Vagina (tissue), 2 donors: ENCODE measurements at regions not wholly inside any gene's neighbourhood (a gene's known extent, or its start where the extent isn't known, plus 50 kb on each side); places are given as distances from the start of the nearest gene placed in this dataset.

Experiments used
- DNase-seq, 2 donors: peaks; one replicate each; pipeline ENCODE4 v3.0.0-alpha.2; 2017; ENCODE audit errors: extremely low spot score in 2 of 2
- H3K27ac ChIP-seq: fragments of 200-600 bp; sonication (generic); one replicate; pipeline ENCODE4 v1.5.1; 2019
- H3K27me3 ChIP-seq: fragments of 200-600 bp; sonication (generic); one replicate; pipeline ENCODE4 v1.5.1; 2019
- H3K36me3 ChIP-seq, 2 donors: fragments of 200-600 bp; sonication (generic); one replicate each; pipeline ENCODE4 v1.5.1; 2017 to 2019
- H3K4me1 ChIP-seq: fragments of 200-600 bp; sonication (generic); one replicate; pipeline ENCODE4 v1.5.1; 2019
- H3K4me3 ChIP-seq, 2 donors: fragments of 200-600 bp; sonication (generic); 1 replicate in 1 of 2; 2 replicates in 1 of 2; pipeline ENCODE4 v1.5.1; 2016 to 2019
- H3K9me3 ChIP-seq: fragments of 200-600 bp; sonication (generic); one replicate; pipeline ENCODE4 v1.5.1; 2019
- CTCF ChIP-seq, 3 experiments: fragments of 450-650 bp in 2 of 3; fragments of 200-600 bp in 1 of 3; sonication (generic) in 1 of 3; IDR thresholded peaks; one replicate each; pipeline ENCODE4 v1.5.1; 2017 to 2019; ENCODE audit warnings: antibody characterized with exemption in 3 of 3, mild to moderate bottlenecking in 2 of 3, moderate library complexity in 2 of 3
- POLR2A ChIP-seq, 2 donors: fragments of 450-650 bp; IDR thresholded peaks; one replicate each; pipeline ENCODE4 v1.6.1; 2017; ENCODE audit warnings: antibody characterized with exemption in 2 of 2, mild to moderate bottlenecking in 2 of 2, moderate library complexity in 2 of 2
- POLR2AphosphoS5 ChIP-seq, 2 donors: sonication (generic); formaldehyde crosslinking; IDR thresholded peaks; one replicate each; pipeline ENCODE4 v1.9.0; 2017; ENCODE audit warnings: antibody characterized with exemption in 2 of 2, mild to moderate bottlenecking in 2 of 2, low read depth in 1 of 2; ENCODE audit not compliant: insufficient read depth in 1 of 2
- intact Hi-C: fragments of 100-400 bp; cut with DNase I; formaldehyde crosslinking; loops from one replicate; pipeline ENCODE4 v1.15.1; 2023

- intact Hi-C loops = no loop called here
- TF ChIP-seq CTCF (IDR thresholded peaks at IDR 0.05) (no peak), POLR2A (IDR thresholded peaks at IDR 0.05) (no peak), POLR2AphosphoS5 (IDR thresholded peaks at IDR 0.05; ENCODE audit: insufficient read depth in 1 of 2, low read depth in 1 of 2) (no peak)
These were observed 174.3 kb downstream of the C1D start for GRCh38 chr2:67888351-67889005.

GRCh38 chr2:67889056-67889455 lies 173.7 kb downstream of the C1D start:
- TF ChIP-seq POLR2A (IDR thresholded peaks at IDR 0.05) (no peak), POLR2AphosphoS5 (IDR thresholded peaks at IDR 0.05; ENCODE audit: insufficient read depth in 1 of 2, low read depth in 1 of 2) (no peak), CTCF (IDR thresholded peaks at IDR 0.05) (no peak)
- intact Hi-C loops = no loop called here
- no peak for DNase-seq

More at GRCh38 chr2:67888351-67889005, 174.3 kb downstream of the C1D start:
- no peaks in the 10 kb centered on the region for H3K36me3 ChIP-seq
- no peak for DNase-seq
- no peak overlapping the region for H3K4me3 ChIP-seq
- no peaks in the 10 kb centered on the region for H3K9me3 ChIP-seq
- no peak overlapping the region for H3K27ac ChIP-seq
- H3K4me1 ChIP-seq = no peaks in the 10 kb centered on the region
- H3K27me3 ChIP-seq = no peaks in the 10 kb centered on the region

GRCh38 chr2:67891642-67892041 lies 171.2 kb downstream of the C1D start:
- Histone ChIP-seq H3K27me3 (no peaks in the 10 kb centered on the region), H3K4me3 (no peak overlapping the region), H3K9me3 (no peaks in the 10 kb centered on the region), H3K36me3 (no peaks in the 10 kb centered on the region), H3K27ac (no peak overlapping the region), H3K4me1 (no peaks in the 10 kb centered on the region)
- no peak for DNase-seq
- intact Hi-C loops = no loop called here
- TF ChIP-seq POLR2AphosphoS5 (IDR thresholded peaks at IDR 0.05; ENCODE audit: insufficient read depth in 1 of 2, low read depth in 1 of 2) (no peak), CTCF (IDR thresholded peaks at IDR 0.05) (no peak), POLR2A (IDR thresholded peaks at IDR 0.05) (no peak)

More at GRCh38 chr2:67889056-67889455, 173.7 kb downstream of the C1D start:
- Histone ChIP-seq H3K9me3 (no peaks in the 10 kb centered on the region), H3K27ac (no peak overlapping the region), H3K27me3 (no peaks in the 10 kb centered on the region), H3K4me1 (no peaks in the 10 kb centered on the region), H3K4me3 (no peak overlapping the region), H3K36me3 (no peaks in the 10 kb centered on the region)

GRCh38 chr2:67892339-67892846 lies 170.4 kb downstream of the C1D start:
- H3K4me3 ChIP-seq = no peak overlapping the region
- intact Hi-C loops = no loop called here
- H3K27ac ChIP-seq = peak overlapping the region; percentile 48
- TF ChIP-seq POLR2AphosphoS5 (IDR thresholded peaks at IDR 0.05; ENCODE audit: insufficient read depth in 1 of 2, low read depth in 1 of 2) = no peak
- TF ChIP-seq POLR2A (IDR thresholded peaks at IDR 0.05) = no peak
- no peak for TF ChIP-seq CTCF (IDR thresholded peaks at IDR 0.05)
- H3K4me1 ChIP-seq = no peaks in the 10 kb centered on the region
- no peaks in the 10 kb centered on the region for H3K36me3 ChIP-seq
- no peak for DNase-seq
- no peaks in the 10 kb centered on the region for H3K9me3 ChIP-seq
- H3K27me3 ChIP-seq = no peaks in the 10 kb centered on the region

GRCh38 chr2:67895227-67895941 lies 167.4 kb downstream of the C1D start:
- H3K4me3 ChIP-seq = no peak overlapping the region
- no peak for DNase-seq
- no peaks in the 10 kb centered on the region for H3K36me3 ChIP-seq
- intact Hi-C loops = no loop called here
- H3K27ac ChIP-seq = no peak overlapping the region
- H3K27me3 ChIP-seq = no peaks in the 10 kb centered on the region
- H3K9me3 ChIP-seq = no peaks in the 10 kb centered on the region
- H3K4me1 ChIP-seq = no peaks in the 10 kb centered on the region
- TF ChIP-seq POLR2AphosphoS5 (IDR thresholded peaks at IDR 0.05; ENCODE audit: insufficient read depth in 1 of 2, low read depth in 1 of 2) (no peak), CTCF (IDR thresholded peaks at IDR 0.05) (no peak), POLR2A (IDR thresholded peaks at IDR 0.05) (no peak)
